DND-41 (cell line): ENCODE measurements at regions not wholly inside any gene's neighbourhood (a gene's known extent, or its start where the extent isn't known, plus 50 kb on each side); places are given as distances from the start of the nearest gene placed in this dataset.

Experiments
- ATAC-seq: fragments of 200-7000 bp; cut with Tn5 transposase; 3 replicates; pipeline ENCODE4 v1.9.1; 2021; ENCODE audit warnings: low read depth; ENCODE audit not compliant: insufficient read depth
- DNase-seq: peaks from one replicate; pipeline ENCODE4 v3.0.0-alpha.2; 2020
- H2AFZ ChIP-seq: 2 replicates; pipeline ENCODE4 v1.6.0; 2012; ENCODE audit warnings: low read depth, low read length
- H3K27ac ChIP-seq: 2 replicates; pipeline ENCODE4 v1.5.1; 2012; ENCODE audit warnings: low read length, inconsistent platforms
- H3K27me3 ChIP-seq: fragments of 200-600 bp; sonication (generic); 2 replicates; pipeline ENCODE4 v1.6.0; 2012; ENCODE audit warnings: low read length, mild to moderate bottlenecking, inconsistent platforms; ENCODE audit not compliant: insufficient read depth, poor library complexity
- H3K36me3 ChIP-seq: 2 replicates; pipeline ENCODE4 v1.5.1; 2012; ENCODE audit warnings: low read length, inconsistent platforms; ENCODE audit not compliant: insufficient read depth
- H3K4me1 ChIP-seq: 2 replicates; pipeline ENCODE4 v1.5.1; 2012; ENCODE audit warnings: mild to moderate bottlenecking, low read length; ENCODE audit not compliant: insufficient read depth
- H3K4me2 ChIP-seq: 2 replicates; pipeline ENCODE4 v1.6.0; 2012; ENCODE audit warnings: mild to moderate bottlenecking, moderate library complexity, low read length, inconsistent platforms; ENCODE audit not compliant: insufficient read depth
- H3K4me3 ChIP-seq, 2 experiments: fragments of 200-600 bp in 1 of 2; shearing (Covaris generic) in 1 of 2; 2 replicates each; pipeline ENCODE4 v1.5.1; 2012 to 2016; ENCODE audit warnings: inconsistent platforms in 2 of 2, low read length in 2 of 2, mild to moderate bottlenecking in 2 of 2, low read depth in 1 of 2, moderate library complexity in 1 of 2
- H3K79me2 ChIP-seq: 2 replicates; pipeline ENCODE4 v1.6.0; 2012; ENCODE audit warnings: low read length, inconsistent platforms; ENCODE audit not compliant: insufficient read depth
- H3K9ac ChIP-seq: 2 replicates; pipeline ENCODE4 v1.6.0; 2012; ENCODE audit warnings: low read depth, mild to moderate bottlenecking, inconsistent platforms, low read length, moderate library complexity
- H3K9me3 ChIP-seq: 2 replicates; pipeline ENCODE4 v1.5.1; 2012; ENCODE audit warnings: low read length, moderate library complexity, mild to moderate bottlenecking, inconsistent platforms; ENCODE audit not compliant: insufficient read depth, severe bottlenecking
- H4K20me1 ChIP-seq: 2 replicates; pipeline ENCODE4 v1.6.0; 2012; ENCODE audit warnings: low read length; ENCODE audit not compliant: insufficient read depth
- EZH2 ChIP-seq: IDR thresholded peaks from 3 replicates; pipeline ENCODE4 v1.6.1; 2012; ENCODE audit warnings: borderline replicate concordance, low read depth, mild to moderate bottlenecking, moderate library complexity, low read length, inconsistent platforms; ENCODE audit not compliant: severe bottlenecking
- TF ChIP-seq, protein P1 (sequence below): IDR thresholded peaks from 2 replicates; pipeline ENCODE4 v1.5.1; 2012; ENCODE audit warnings: borderline replicate concordance, low read length, moderate library complexity, mild to moderate bottlenecking; ENCODE audit not compliant: poor library complexity, severe bottlenecking; ENCODE audit errors: extremely low read depth

DNA sequence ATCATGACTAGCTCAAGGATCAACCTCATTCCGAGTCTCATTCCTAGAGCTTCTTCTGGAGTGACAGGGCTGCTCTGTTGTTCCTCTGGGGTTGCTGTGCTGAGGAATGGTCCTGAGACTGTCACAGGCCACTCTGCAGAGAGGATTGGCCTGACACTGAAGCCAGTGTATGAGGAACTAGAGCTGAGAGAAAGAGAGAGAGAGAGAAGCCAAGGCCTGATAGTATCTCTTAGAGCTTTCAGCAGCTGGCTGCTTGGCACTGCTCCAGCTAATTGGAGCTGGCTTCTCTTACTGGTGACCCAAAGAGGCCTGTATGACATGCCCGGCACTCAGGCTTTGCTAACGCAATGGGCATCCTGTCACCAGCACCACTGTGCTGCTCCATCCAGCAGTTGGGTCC is 73.4 kb upstream of the FLT1 start:
- Histone ChIP-seq H3K9ac (no peak overlapping the region), H2AFZ (no peak overlapping the region), H3K4me3 (no peak overlapping the region), H3K79me2 (no peaks in the 10 kb centered on the region), H3K27ac (no peak overlapping the region), H3K4me2 (no peak overlapping the region), H3K4me1 (no peaks in the 10 kb centered on the region), H3K27me3 (no peaks in the 10 kb centered on the region), H3K36me3 (no peaks in the 10 kb centered on the region), H3K9me3 (no peaks in the 10 kb centered on the region), H4K20me1 (no peaks in the 10 kb centered on the region)
- DNase-seq (peak; percentile 15), ATAC-seq (no peak)
- TF ChIP-seq EZH2, result no peak
- TF ChIP-seq, protein P1, sequence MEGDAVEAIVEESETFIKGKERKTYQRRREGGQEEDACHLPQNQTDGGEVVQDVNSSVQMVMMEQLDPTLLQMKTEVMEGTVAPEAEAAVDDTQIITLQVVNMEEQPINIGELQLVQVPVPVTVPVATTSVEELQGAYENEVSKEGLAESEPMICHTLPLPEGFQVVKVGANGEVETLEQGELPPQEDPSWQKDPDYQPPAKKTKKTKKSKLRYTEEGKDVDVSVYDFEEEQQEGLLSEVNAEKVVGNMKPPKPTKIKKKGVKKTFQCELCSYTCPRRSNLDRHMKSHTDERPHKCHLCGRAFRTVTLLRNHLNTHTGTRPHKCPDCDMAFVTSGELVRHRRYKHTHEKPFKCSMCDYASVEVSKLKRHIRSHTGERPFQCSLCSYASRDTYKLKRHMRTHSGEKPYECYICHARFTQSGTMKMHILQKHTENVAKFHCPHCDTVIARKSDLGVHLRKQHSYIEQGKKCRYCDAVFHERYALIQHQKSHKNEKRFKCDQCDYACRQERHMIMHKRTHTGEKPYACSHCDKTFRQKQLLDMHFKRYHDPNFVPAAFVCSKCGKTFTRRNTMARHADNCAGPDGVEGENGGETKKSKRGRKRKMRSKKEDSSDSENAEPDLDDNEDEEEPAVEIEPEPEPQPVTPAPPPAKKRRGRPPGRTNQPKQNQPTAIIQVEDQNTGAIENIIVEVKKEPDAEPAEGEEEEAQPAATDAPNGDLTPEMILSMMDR, result no peak

DNA sequence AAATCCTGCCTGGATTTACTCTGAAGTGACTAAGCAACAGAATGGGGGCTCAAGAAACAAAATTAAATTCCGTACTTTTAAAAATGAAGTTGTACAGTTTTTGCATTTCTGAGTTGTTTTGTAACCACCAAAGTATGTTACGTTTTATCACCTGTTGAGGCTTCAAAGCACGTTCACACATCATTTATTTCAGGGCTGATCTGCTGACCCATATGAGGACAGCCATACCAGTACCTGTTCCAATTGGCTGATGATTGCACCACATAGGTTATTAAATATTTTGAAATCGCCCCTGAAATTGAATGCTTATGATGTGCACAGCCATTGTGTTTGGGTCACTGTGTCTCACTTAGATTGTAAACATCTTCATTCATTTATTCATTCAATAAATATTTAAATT is 72.0 kb upstream of the FLT1 start:
- ATAC-seq, result no peak
- no peaks in the 10 kb centered on the region for H3K36me3 ChIP-seq
- no peak overlapping the region for H3K4me3 ChIP-seq
- no peak overlapping the region for H3K27ac ChIP-seq
- H3K79me2 ChIP-seq, result no peaks in the 10 kb centered on the region
- no peak overlapping the region for H2AFZ ChIP-seq
- no peak for DNase-seq
- no peak overlapping the region for H3K4me2 ChIP-seq
- H3K4me1 ChIP-seq, result no peaks in the 10 kb centered on the region
- H3K27me3 ChIP-seq, result no peaks in the 10 kb centered on the region
- TF ChIP-seq, protein P1, result no peak
- TF ChIP-seq EZH2, result no peak
- no peaks in the 10 kb centered on the region for H4K20me1 ChIP-seq
- H3K9ac ChIP-seq, result no peak overlapping the region
- H3K9me3 ChIP-seq, result no peaks in the 10 kb centered on the region

DNA sequence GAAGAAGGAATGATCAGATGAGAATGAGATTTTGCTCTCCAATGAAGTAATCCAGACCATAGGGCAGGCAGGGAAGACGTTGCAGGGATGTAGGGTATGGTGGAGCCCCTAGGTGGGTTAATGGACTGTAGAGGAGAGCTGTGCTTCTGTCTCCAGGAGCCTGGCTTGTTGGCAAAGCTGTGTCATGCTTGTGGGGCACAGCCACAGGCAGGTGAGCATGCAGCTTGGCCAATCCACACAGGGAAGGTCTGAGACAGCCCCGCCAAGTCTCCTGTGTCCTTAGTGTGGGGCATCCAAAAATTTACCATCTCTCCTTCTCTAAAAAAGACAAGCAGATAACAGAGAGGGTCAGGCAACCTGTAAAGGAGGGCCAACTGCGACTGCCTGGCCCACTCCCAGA is 71.4 kb upstream of the FLT1 start:
- Histone ChIP-seq H3K4me2 (no peak overlapping the region), H3K4me1 (no peaks in the 10 kb centered on the region), H3K79me2 (no peaks in the 10 kb centered on the region), H3K27me3 (no peaks in the 10 kb centered on the region), H3K27ac (no peak overlapping the region), H3K36me3 (no peaks in the 10 kb centered on the region), H4K20me1 (no peaks in the 10 kb centered on the region), H3K9me3 (no peaks in the 10 kb centered on the region), H3K9ac (no peak overlapping the region), H2AFZ (no peak overlapping the region), H3K4me3 (no peak overlapping the region)
- DNase-seq (no peak), ATAC-seq (no peak)
- TF ChIP-seq, protein P1, result no peak
- TF ChIP-seq EZH2, result no peak

DNA sequence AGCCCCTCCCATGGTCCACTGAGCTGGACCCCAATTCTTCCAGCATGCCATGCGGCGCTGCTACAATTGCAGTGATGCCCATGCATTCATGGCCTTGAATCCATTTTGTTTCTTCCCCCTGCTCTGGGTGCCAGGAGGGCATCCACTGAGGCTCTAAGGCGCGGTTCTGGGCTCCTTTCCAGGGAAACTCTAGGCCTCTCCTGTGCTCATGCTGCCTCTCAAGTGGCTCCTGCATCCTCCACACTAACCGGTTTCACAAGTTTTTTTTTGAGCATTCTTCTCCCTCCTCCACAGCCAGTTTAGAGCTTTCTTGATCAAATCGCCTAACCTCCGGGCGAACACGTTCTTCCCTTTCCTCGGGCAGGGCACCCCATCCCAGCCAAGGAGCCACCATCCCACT is 69.1 kb upstream of the FLT1 start:
- Histone ChIP-seq H3K27me3 (no peaks in the 10 kb centered on the region), H3K27ac (no peak overlapping the region), H3K4me2 (no peak overlapping the region), H3K9ac (no peak overlapping the region), H3K4me1 (no peaks in the 10 kb centered on the region), H3K9me3 (no peaks in the 10 kb centered on the region), H2AFZ (no peak overlapping the region), H3K4me3 (no peak overlapping the region), H3K36me3 (no peaks in the 10 kb centered on the region), H3K79me2 (no peaks in the 10 kb centered on the region), H4K20me1 (no peaks in the 10 kb centered on the region)
- no peak for TF ChIP-seq EZH2
- TF ChIP-seq, protein P1, result no peak
- no peak for ATAC-seq
- no peak for DNase-seq
